ENCODE measurements at regions not wholly inside any gene's neighbourhood (a gene's known extent, or its start where the extent isn't known, plus 50 kb on each side); places are given as distances from the start of the nearest gene placed in this dataset.

GRCh38 chr5:155844542-155844941 lies 482.4 kb upstream of the SGCD start:
- no peak for TF ChIP-seq CTCF (conservative IDR thresholded peaks at IDR 0.05)
- no peak overlapping the region for H3K27ac ChIP-seq

GRCh38 chr5:155850370-155850769 lies 476.6 kb upstream of the SGCD start:
- no peak overlapping the region for H3K27ac ChIP-seq
- no peak for TF ChIP-seq CTCF (conservative IDR thresholded peaks at IDR 0.05)

- TF ChIP-seq CTCF (conservative IDR thresholded peaks at IDR 0.05) = no peak
- H3K27ac ChIP-seq = no peak overlapping the region
These were observed 460.0 kb upstream of the SGCD start for GRCh38 chr5:155866971-155867370.

- TF ChIP-seq CTCF (conservative IDR thresholded peaks at IDR 0.05) = no peak
- no peak overlapping the region for H3K27ac ChIP-seq
These were observed 459.4 kb upstream of the SGCD start for GRCh38 chr5:155867522-155868088.

- no peak overlapping the region for H3K27ac ChIP-seq
- no peak for TF ChIP-seq CTCF (conservative IDR thresholded peaks at IDR 0.05)
These were observed 456.3 kb upstream of the SGCD start for GRCh38 chr5:155870636-155871035.

GRCh38 chr5:155871623-155872022 lies 455.3 kb upstream of the SGCD start:
- H3K27ac ChIP-seq = no peak overlapping the region

GRCh38 chr5:155872629-155873220 lies 454.2 kb upstream of the SGCD start:
- no peak overlapping the region for H3K27ac ChIP-seq
- no peak for TF ChIP-seq CTCF (conservative IDR thresholded peaks at IDR 0.05)

More at GRCh38 chr5:155871623-155872022, 455.3 kb upstream of the SGCD start:
- TF ChIP-seq CTCF (conservative IDR thresholded peaks at IDR 0.05) = no peak; the same call in 1 of the 2 replicates
